Hepatocyte (in vitro differentiated cells): ENCODE measurements at regions not wholly inside any gene's neighbourhood (a gene's known extent, or its start where the extent isn't known, plus 50 kb on each side); places are given as distances from the start of the nearest gene placed in this dataset.
"Not testable (repeated sequence)": the region's sequence is repeated elsewhere in the genome, so short reads cannot be mapped to it uniquely, and the experiment has no call there.

Source experiments
- DNase-seq: peaks from one replicate; pipeline ENCODE4 v3.0.0-alpha.2; 2016; ENCODE audit warnings: low spot score
- H2AFZ ChIP-seq: fragments of 200-600 bp; sonication (generic); 2 replicates; pipeline ENCODE4 v1.6.0; 2016; ENCODE audit warnings: antibody characterized with exemption, mild to moderate bottlenecking
- H3K27ac ChIP-seq: fragments of 200-600 bp; sonication (generic); 2 replicates; pipeline ENCODE4 v1.5.1; 2016; ENCODE audit warnings: mild to moderate bottlenecking
- H3K27me3 ChIP-seq: fragments of 200-600 bp; sonication (generic); 2 replicates; pipeline ENCODE4 v1.6.1; 2016
- H3K36me3 ChIP-seq: fragments of 200-600 bp; sonication (generic); replicated peaks from 2 replicates; pipeline ENCODE4 v1.5.1; 2016; ENCODE audit warnings: low read depth; ENCODE audit not compliant: insufficient read depth
- H3K4me1 ChIP-seq: fragments of 200-600 bp; sonication (generic); 2 replicates; pipeline ENCODE4 v1.5.1; 2016; ENCODE audit warnings: mild to moderate bottlenecking, moderate library complexity; ENCODE audit not compliant: insufficient read depth
- H3K4me2 ChIP-seq: fragments of 200-600 bp; sonication (generic); 2 replicates; pipeline ENCODE4 v1.6.0; 2016
- H3K4me3 ChIP-seq: fragments of 200-600 bp; sonication (generic); 2 replicates; pipeline ENCODE4 v1.5.1; 2016; ENCODE audit warnings: mild to moderate bottlenecking
- H3K79me2 ChIP-seq: fragments of 200-600 bp; sonication (generic); 2 replicates; pipeline ENCODE4 v1.6.0; 2017; ENCODE audit warnings: mild to moderate bottlenecking
- H3K9me2 ChIP-seq: fragments of 200-600 bp; sonication (generic); replicated peaks from 2 replicates; pipeline ENCODE4 v1.6.0; 2017; ENCODE audit warnings: mild to moderate bottlenecking; ENCODE audit not compliant: insufficient read depth
- H3K9me3 ChIP-seq: fragments of 200-600 bp; sonication (generic); 2 replicates; pipeline ENCODE4 v1.5.1; 2016; ENCODE audit warnings: low read depth, mild to moderate bottlenecking
- H4K20me1 ChIP-seq: fragments of 200-600 bp; sonication (generic); 2 replicates; pipeline ENCODE4 v1.6.0; 2016; ENCODE audit warnings: mild to moderate bottlenecking; ENCODE audit not compliant: insufficient read depth, poor library complexity, severe bottlenecking
- EZH2 ChIP-seq: fragments of 200-600 bp; sonication (generic); IDR thresholded peaks from 2 replicates; pipeline ENCODE4 v1.6.1; 2016; ENCODE audit warnings: antibody characterized with exemption, mild to moderate bottlenecking, borderline replicate concordance
- EZH2phosphoT487 ChIP-seq: fragments of 200-600 bp; sonication (generic); IDR thresholded peaks from one replicate; pipeline ENCODE4 v1.6.1; 2018; ENCODE audit warnings: antibody characterized with exemption, mild to moderate bottlenecking, low read depth, moderate library complexity; ENCODE audit not compliant: unreplicated experiment, severe bottlenecking
- WGBS: methylation state at CpG from one replicate; pipeline ENCODE4 v1.1.6; 2016; ENCODE audit warnings: low lambda C conversion rate; ENCODE audit errors: missing lambda C conversion rate; 5-methylcytosine and 5-hydroxymethylcytosine counted together
- TF ChIP-seq, protein P1 (sequence below): fragments of 200-600 bp; sonication (generic); IDR thresholded peaks from 2 replicates; pipeline ENCODE4 v1.5.1; 2016; ENCODE audit warnings: antibody characterized with exemption, mild to moderate bottlenecking; ENCODE audit not compliant: poor library complexity

DNA sequence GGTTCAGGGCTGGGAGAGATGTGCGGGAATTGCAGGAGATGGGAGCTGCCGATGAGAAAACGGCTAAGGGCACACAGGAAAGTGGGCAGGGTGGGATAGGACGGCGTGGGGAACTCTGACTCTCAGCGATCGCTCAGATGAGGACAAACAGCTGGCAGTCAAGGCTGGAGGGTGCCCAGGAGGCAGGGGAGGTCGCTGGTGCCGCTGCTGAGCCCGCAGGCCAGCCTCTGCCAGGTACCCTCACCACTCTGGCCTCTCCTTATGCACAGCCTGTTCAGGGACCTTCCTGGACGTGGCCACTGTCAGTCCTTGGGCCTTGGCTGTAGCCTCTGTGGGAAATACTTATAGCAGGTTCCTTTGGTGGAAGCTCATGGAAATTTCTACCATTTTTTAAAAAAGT lies 308.6 kb downstream of the TEX29 start:
- DNase-seq, result no peak
- H3K4me3 ChIP-seq, result no peak overlapping the region
- TF ChIP-seq EZH2phosphoT487 (no peak), EZH2 (no peak)
- TF ChIP-seq, protein P1, sequence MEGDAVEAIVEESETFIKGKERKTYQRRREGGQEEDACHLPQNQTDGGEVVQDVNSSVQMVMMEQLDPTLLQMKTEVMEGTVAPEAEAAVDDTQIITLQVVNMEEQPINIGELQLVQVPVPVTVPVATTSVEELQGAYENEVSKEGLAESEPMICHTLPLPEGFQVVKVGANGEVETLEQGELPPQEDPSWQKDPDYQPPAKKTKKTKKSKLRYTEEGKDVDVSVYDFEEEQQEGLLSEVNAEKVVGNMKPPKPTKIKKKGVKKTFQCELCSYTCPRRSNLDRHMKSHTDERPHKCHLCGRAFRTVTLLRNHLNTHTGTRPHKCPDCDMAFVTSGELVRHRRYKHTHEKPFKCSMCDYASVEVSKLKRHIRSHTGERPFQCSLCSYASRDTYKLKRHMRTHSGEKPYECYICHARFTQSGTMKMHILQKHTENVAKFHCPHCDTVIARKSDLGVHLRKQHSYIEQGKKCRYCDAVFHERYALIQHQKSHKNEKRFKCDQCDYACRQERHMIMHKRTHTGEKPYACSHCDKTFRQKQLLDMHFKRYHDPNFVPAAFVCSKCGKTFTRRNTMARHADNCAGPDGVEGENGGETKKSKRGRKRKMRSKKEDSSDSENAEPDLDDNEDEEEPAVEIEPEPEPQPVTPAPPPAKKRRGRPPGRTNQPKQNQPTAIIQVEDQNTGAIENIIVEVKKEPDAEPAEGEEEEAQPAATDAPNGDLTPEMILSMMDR, result no peak
- H3K9me3 ChIP-seq, result no peaks in the 10 kb centered on the region
- H3K27ac ChIP-seq, result no peak overlapping the region
- H3K27me3 ChIP-seq, result peaks cover 18% of the 10 kb centered on the region
- no peaks in the 10 kb centered on the region for H3K4me1 ChIP-seq
- no peak overlapping the region for H3K4me2 ChIP-seq
- no peaks in the 10 kb centered on the region for H3K9me2 ChIP-seq
- WGBS, result 84% methylated on average over 9 of the region's 11 CpGs
- no peaks in the 10 kb centered on the region for H3K36me3 ChIP-seq
- no peaks in the 10 kb centered on the region for H4K20me1 ChIP-seq
- no peak overlapping the region for H2AFZ ChIP-seq
- no peaks in the 10 kb centered on the region for H3K79me2 ChIP-seq

DNA sequence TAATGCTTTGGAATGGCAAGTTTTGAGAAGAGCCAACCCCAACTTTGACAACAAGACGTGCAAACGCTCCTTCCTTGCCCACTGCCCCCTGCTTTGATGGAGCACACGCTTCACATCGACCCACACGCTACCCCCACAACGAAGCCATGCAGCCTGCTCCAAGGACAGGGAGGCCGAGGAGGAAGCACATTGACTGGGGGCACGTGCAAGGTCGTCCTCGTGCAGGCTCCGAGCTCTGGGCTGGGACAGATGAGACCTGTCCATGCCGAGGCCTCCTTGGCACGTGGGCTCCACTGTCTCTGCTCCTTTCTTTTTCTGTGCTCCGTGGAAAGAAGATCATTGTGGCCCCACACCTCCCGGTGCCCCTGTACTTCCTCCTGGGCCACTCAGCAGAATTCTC lies 309.0 kb downstream of the TEX29 start:
- Histone ChIP-seq H3K36me3 (no peaks in the 10 kb centered on the region), H3K4me1 (no peaks in the 10 kb centered on the region), H3K9me3 (no peaks in the 10 kb centered on the region), H3K27ac (no peak overlapping the region), H4K20me1 (no peaks in the 10 kb centered on the region), H3K9me2 (no peaks in the 10 kb centered on the region), H3K27me3 (peaks cover 18% of the 10 kb centered on the region), H2AFZ (no peak overlapping the region), H3K4me2 (no peak overlapping the region), H3K79me2 (no peaks in the 10 kb centered on the region), H3K4me3 (no peak overlapping the region)
- 91% methylated on average over 15 of the region's 15 CpGs for WGBS
- no peak for DNase-seq
- no peak for TF ChIP-seq EZH2
- TF ChIP-seq, protein P1, result no peak
- no peak for TF ChIP-seq EZH2phosphoT487

DNA sequence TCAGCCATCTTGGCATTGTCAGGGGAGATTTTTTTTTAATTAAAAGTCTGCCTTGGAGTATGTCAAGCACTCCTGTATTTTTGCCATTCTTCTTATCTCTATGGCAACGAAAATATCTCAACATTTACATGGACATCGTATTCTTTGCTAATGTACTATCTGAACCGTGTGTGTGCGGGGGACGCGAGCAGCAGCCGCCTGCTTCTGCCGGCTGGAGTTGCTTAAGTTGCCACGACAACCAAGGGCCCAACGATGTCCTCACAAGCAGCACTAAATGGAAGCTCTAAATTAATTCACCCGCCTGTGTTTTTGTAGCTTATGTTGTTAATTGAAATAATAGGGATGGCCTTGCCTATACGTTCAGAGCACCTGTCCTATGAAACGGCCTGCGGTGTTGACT lies 309.5 kb downstream of the TEX29 start:
- Histone ChIP-seq H2AFZ (no peak overlapping the region), H3K9me2 (no peaks in the 10 kb centered on the region), H3K27ac (no peak overlapping the region), H3K36me3 (no peaks in the 10 kb centered on the region), H3K4me3 (no peak overlapping the region), H3K4me1 (no peaks in the 10 kb centered on the region), H3K79me2 (no peaks in the 10 kb centered on the region), H3K27me3 (peaks cover 19% of the 10 kb centered on the region), H3K9me3 (no peaks in the 10 kb centered on the region), H4K20me1 (no peaks in the 10 kb centered on the region), H3K4me2 (no peak overlapping the region)
- TF ChIP-seq, protein P1, result no peak
- no peak for TF ChIP-seq EZH2
- DNase-seq, result no peak
- WGBS, result 75% methylated on average over 14 of the region's 14 CpGs

DNA sequence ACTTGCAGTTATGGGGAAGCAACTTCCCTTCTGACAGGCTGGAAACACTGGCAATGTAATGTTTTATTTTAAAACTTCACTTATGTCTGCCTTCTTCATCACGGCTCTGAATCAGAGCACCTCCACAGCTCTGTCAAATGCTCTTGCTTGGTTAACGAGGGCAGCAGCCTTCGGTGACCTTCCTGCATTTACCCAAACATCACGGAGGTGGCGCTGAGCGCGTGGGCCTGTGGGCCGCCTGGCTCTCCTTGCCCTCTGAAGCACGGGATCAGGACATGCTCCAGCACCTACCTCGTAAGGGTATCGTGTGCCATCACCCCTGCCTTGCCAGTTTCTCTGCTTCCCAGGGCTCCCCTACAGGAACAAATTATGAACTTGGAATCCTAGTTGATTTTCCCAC lies 310.0 kb downstream of the TEX29 start:
- no peak overlapping the region for H3K4me3 ChIP-seq
- no peaks in the 10 kb centered on the region for H3K9me3 ChIP-seq
- no peak for DNase-seq
- no peak overlapping the region for H3K27ac ChIP-seq
- H3K9me2 ChIP-seq, result no peaks in the 10 kb centered on the region
- no peaks in the 10 kb centered on the region for H3K36me3 ChIP-seq
- H2AFZ ChIP-seq, result no peak overlapping the region
- TF ChIP-seq EZH2 (no peak), EZH2phosphoT487 (no peak)
- TF ChIP-seq, protein P1, result no peak
- H3K4me1 ChIP-seq, result no peaks in the 10 kb centered on the region
- no peaks in the 10 kb centered on the region for H4K20me1 ChIP-seq
- H3K4me2 ChIP-seq, result no peak overlapping the region
- no peaks in the 10 kb centered on the region for H3K79me2 ChIP-seq
- peaks cover 23% of the 10 kb centered on the region for H3K27me3 ChIP-seq
- WGBS, result 54% methylated on average over 11 of the region's 11 CpGs

DNA sequence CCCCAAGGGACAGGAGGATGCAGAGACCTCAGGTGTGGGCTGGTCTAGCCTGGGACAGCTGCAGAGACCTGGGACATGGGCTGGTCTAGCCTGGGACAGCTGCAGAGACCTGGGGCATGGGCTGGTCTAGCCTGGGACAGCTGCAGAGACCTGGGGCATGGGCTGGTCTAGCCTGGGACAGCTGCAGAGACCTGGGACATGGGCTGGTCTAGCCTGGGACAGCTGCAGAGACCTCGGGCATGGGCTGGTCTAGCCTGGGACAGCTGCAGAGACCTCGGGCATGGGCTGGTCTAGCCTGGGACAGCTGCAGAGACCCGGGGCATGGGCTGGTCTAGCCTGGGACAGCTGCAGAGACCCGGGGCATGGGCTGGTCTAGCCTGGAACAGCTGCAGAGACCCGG lies 310.8 kb downstream of the TEX29 start:
- WGBS, result 97% methylated on average over 3 of the region's 5 CpGs
- not testable (repeated sequence) for H3K9me3 ChIP-seq, H3K4me2 ChIP-seq, H3K9me2 ChIP-seq, H2AFZ ChIP-seq, H4K20me1 ChIP-seq, H3K4me3 ChIP-seq, H3K79me2 ChIP-seq, H3K4me1 ChIP-seq, H3K36me3 ChIP-seq, DNase-seq, H3K27ac ChIP-seq
- H3K27me3 ChIP-seq, result peaks cover 25% of the 10 kb centered on the region
